Fibroblast of the aortic adventitia (primary cell): ENCODE measurements at regions not wholly inside any gene's neighbourhood (a gene's known extent, or its start where the extent isn't known, plus 50 kb on each side); places are given as distances from the start of the nearest gene placed in this dataset.

Experiments
- DNase-seq: peaks from one replicate; pipeline ENCODE4 v3.0.0-alpha.2; 2010; ENCODE audit warnings: low read depth
- H3K4me3 ChIP-seq: 2 replicates; pipeline ENCODE4 v1.5.1; 2011; ENCODE audit warnings: low read depth, mild to moderate bottlenecking, control low read depth, low read length, moderate library complexity
- TF ChIP-seq, protein P1 (sequence below): IDR thresholded peaks from 2 replicates; pipeline ENCODE4 v1.5.1; 2011; ENCODE audit warnings: mild to moderate bottlenecking, low read length, control low read depth, inconsistent platforms; ENCODE audit not compliant: insufficient read depth

DNA sequence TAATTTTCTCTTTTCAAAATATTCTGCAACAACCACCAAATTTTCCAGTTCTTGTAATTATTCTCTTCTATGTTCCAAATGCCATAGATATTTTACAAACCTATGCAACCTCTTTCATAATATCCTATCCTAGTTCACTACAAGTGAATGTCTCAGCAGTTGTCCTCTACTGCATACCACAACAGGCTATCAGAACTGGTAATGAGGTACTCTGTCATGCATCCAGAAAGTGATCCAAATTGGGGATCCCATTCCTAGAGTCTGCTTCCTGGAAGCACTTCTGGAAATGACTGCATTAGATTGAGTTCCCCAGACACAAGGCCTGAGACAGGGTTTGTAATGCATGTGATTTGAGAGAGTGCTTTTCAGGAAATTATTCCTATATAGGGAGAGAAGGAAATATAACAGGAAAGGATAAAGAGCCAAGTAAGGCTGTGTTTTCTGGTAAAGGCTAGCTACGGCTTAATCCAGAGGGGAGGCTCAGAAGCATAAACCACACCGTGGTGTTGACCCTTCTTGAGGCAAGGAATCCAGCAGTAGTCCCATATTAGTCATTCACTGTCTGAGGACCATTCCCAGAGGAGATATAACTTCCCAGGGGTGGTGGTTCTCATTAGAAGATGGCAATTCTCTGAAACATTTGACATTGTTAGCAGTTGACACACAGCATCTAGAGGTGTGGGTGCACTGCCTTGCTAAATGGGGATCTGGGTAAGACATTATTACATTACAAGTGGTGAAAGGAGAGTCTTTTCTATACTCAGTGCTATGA is 80.3 kb upstream of the FST start:
- no peak for DNase-seq
- H3K4me3 ChIP-seq, result no peak overlapping the region
- TF ChIP-seq, protein P1, sequence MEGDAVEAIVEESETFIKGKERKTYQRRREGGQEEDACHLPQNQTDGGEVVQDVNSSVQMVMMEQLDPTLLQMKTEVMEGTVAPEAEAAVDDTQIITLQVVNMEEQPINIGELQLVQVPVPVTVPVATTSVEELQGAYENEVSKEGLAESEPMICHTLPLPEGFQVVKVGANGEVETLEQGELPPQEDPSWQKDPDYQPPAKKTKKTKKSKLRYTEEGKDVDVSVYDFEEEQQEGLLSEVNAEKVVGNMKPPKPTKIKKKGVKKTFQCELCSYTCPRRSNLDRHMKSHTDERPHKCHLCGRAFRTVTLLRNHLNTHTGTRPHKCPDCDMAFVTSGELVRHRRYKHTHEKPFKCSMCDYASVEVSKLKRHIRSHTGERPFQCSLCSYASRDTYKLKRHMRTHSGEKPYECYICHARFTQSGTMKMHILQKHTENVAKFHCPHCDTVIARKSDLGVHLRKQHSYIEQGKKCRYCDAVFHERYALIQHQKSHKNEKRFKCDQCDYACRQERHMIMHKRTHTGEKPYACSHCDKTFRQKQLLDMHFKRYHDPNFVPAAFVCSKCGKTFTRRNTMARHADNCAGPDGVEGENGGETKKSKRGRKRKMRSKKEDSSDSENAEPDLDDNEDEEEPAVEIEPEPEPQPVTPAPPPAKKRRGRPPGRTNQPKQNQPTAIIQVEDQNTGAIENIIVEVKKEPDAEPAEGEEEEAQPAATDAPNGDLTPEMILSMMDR, result no peak

DNA sequence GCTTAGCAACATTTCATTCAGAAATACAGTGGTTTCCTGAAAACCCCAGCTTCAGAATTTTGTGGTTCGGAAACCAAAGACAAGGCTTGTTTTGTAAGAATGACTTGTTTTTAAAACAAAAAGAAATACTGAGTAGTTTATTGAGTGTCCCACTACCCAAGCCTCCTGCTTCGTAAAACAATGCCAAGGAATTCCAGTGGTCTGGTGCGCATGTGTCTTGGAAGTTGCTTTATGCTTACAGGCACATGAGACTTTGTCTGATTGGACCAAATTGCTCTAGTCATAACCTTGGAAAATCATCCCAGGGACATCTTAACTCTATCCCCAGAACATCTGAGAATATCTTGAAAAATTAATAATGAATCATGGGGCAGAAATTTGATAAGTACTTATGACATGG is 77.1 kb upstream of the FST start:
- DNase-seq, result peak; percentile 51
- TF ChIP-seq, protein P1, result no peak
- no peak overlapping the region for H3K4me3 ChIP-seq

DNA sequence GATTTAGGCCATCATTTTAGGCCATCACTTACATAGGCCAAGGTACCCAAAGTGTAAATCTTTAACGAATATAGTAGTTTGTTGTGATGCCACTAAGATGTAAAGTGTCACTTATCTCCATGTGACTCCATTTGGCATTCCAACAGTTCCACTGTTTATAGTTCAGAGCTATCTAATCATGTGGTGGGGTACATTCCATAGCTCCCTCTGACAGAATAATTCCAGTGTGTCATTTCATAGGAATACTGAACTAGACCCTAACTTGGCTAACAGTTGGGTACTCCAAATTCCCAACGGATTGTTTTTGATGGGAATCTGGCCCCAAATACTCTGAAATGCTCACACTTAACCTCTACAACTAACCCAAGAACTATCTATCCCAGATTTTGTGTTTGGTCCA is 76.7 kb upstream of the FST start:
- TF ChIP-seq, protein P1, result no peak
- no peak overlapping the region for H3K4me3 ChIP-seq
- peak; percentile 71 for DNase-seq

DNA sequence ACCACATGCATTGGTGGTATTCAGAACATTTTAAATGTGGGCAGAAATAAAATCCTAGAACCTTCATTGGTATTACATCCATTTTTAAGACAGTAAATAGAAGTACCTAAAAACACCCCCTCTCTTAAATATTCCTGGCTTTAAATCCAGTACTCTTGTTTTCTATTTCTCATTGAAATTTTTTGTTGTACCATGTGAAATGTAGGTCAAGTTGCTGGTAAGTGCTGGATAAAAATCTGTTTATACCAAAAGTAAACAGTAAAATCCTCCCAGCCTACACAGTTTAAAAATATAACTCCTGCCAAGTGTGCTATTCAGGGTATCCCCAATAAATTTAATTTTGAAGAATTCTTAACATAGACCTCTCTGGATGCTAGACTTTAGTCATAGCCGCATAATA is 75.0 kb upstream of the FST start:
- DNase-seq, result no peak
- TF ChIP-seq, protein P1, result no peak
- H3K4me3 ChIP-seq, result no peak overlapping the region

DNA sequence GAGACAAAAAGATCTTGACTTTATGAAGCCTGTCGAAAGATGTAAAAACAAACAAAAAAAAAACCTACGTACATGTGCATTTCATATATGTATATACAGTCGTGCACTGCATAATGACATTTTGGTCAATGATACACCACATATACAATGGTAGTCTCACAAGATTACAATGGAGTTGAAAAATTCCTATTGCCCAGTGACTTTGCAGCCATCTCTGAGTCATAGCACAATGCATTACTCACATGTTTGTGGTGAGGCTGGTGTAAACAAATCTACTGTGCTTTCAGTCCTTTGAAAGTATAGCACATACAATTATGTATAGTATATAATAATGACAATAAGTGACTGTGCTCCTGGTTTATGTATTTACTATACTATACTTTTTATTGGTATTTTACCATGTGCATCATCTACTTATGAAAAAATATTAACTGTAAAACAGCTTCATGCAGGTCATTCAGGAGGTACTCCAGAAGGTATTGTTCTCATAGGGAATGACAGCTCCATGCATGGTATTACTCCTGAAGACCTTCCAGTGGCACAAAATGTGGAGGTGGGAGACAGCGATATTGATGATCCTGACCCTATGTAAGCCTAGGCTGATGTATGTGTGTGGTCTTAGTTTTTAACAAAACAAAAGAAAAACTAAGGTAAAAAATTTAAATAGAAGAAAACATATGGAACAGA is 73.7 kb upstream of the FST start:
- H3K4me3 ChIP-seq, result no peak overlapping the region
- TF ChIP-seq, protein P1, result no peak
- DNase-seq, result peak; percentile 83

DNA sequence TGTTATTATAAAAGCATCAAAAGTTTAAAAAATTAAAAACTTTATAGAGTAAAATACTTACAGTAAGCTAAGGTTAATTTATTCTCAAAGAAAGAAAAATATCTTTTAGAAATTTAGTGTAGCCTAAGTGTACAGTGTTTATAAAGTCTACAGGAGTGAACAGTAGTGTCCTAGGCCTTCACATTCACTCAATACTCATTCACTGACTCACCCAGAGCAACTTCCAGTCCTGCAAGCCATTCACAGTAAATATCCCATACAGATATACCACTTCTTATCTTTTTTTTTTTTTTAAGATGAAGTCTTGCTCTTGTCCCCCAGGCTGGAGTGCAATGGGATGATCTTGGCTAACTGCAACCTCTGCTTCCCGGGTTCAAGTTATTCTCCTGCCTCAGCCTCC is 73.1 kb upstream of the FST start:
- H3K4me3 ChIP-seq, result no peak overlapping the region
- TF ChIP-seq, protein P1, result no peak
- peak; percentile 66 for DNase-seq
